ENCODE measurements at regions not wholly inside any gene's neighbourhood (a gene's known extent, or its start where the extent isn't known, plus 50 kb on each side); places are given as distances from the start of the nearest gene placed in this dataset.

DNA sequence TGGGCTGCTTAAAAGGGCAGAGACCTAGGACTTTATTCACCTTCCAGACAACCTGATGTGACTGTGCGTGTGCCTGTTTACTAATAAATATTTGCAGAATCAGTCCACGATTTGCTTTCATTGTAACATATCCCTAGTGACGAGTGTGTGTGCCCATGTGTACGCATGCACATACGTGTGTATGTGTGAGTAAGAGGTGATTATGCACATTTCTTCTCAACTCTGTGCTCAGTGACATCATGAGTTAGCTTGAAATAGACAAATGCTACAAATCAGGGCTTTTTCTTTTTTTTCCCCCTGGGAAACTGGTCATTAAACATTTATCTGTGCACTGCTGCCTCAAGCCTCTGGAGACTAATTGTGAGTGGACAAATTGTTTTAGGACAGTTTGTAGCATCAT lies 242.6 kb upstream of the SOX4 start:
- Histone ChIP-seq H3K4me1 (ENCODE audit: control insufficient read depth, insufficient read depth, low read length) (peaks cover 4% of the 10 kb centered on the region), H3K9me3 (ENCODE audit: control insufficient read depth, low read length) (no peaks in the 10 kb centered on the region), H3K4me3 (ENCODE audit: low read length) (no peak overlapping the region), H3K27ac (ENCODE audit: low read length) (no peak overlapping the region), H3K27me3 (ENCODE audit: control insufficient read depth, insufficient read depth) (no peaks in the 10 kb centered on the region)
- intact Hi-C loops (cut with DNase I): no loop called here
- DNase-seq (no peak), ATAC-seq (no peak)
- 89% methylated on average over 5 of the region's 5 CpGs for WGBS

DNA sequence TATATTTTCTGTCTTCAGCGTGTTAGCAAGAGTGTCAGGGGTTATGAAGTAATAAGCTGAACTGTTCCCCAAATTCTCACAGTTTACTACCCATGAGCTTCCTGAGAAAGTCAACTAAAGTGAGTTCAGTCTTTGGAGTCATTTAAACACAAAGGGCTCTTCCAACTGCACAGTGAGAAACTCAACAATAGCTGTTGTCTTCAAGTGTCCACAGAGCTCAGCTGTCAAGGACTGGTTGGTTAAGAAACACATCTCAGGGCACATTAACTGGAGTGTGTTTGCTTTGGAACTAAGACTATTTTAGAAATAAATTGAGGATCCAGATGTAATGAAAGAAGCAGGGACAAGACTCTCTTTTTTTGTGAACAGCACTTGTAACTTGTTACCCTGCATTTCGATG lies 241.4 kb upstream of the SOX4 start:
- Histone ChIP-seq H3K27me3 (ENCODE audit: control insufficient read depth, insufficient read depth) (no peaks in the 10 kb centered on the region), H3K9me3 (ENCODE audit: control insufficient read depth, low read length) (no peaks in the 10 kb centered on the region), H3K4me3 (ENCODE audit: low read length) (no peak overlapping the region), H3K4me1 (ENCODE audit: control insufficient read depth, insufficient read depth, low read length) (peaks cover 4% of the 10 kb centered on the region), H3K27ac (ENCODE audit: low read length) (no peak overlapping the region)
- WGBS: 94% methylated on average over 2 of the region's 2 CpGs
- DNase-seq (no peak), ATAC-seq (no peak)
- intact Hi-C loops (cut with DNase I): no loop called here

DNA sequence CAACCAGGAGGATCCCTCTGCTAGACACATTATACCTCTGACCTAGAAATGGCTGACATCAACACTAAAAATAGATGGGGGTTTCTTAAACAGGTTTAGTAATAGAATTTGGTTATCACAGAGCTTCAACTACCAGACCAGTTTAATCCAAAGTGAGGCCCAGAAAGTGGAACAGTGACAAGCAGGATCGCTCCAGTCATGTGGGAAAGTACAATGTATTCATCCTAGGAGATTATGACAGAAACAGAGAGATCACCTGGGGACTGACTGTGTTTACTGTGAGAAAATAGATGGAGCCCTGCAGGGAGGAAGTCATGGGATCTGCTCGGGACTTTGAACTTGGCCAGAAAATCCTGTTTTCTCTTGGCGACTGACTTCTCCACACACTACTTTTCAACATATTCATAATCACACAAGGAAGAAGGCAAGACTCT lies 238.7 kb upstream of the SOX4 start:
- Histone ChIP-seq H3K27me3 (ENCODE audit: control insufficient read depth, insufficient read depth) (no peaks in the 10 kb centered on the region), H3K4me3 (ENCODE audit: low read length) (no peak overlapping the region), H3K27ac (ENCODE audit: low read length) (no peak overlapping the region), H3K9me3 (ENCODE audit: control insufficient read depth, low read length) (no peaks in the 10 kb centered on the region), H3K4me1 (ENCODE audit: control insufficient read depth, insufficient read depth, low read length) (no peaks in the 10 kb centered on the region)
- no peak for ATAC-seq
- 57% methylated on average over 3 of the region's 3 CpGs for WGBS
- no peak for DNase-seq
- intact Hi-C loops (cut with DNase I): no loop called here

DNA sequence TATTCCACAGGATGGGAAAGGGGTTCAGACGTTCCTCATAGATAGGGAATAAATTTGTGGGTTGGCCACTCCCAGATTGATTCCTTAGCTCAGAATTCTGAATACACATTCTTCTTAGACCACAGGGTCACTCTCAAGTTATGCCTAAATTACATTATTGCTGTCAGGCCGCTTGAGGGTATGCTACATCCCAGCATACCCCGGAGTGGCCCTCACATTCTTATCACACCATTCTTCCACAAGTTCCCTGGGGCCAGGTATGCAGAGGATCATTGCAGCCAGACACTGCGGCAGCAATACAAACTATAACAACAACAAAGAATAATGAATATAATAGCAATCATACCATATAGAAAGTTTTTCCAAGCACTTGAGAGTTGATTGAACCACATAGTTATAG lies 237.9 kb upstream of the SOX4 start:
- intact Hi-C loops (cut with DNase I): no loop called here
- H3K4me1 ChIP-seq (ENCODE audit: control insufficient read depth, insufficient read depth, low read length): peaks cover 3% of the 10 kb centered on the region
- no peaks in the 10 kb centered on the region for H3K9me3 ChIP-seq (ENCODE audit: control insufficient read depth, low read length)
- no peak overlapping the region for H3K27ac ChIP-seq (ENCODE audit: low read length)
- DNase-seq (no peak), ATAC-seq (no peak)
- WGBS: 84% methylated on average over 4 of the region's 4 CpGs
- H3K27me3 ChIP-seq (ENCODE audit: control insufficient read depth, insufficient read depth): no peaks in the 10 kb centered on the region
- H3K4me3 ChIP-seq (ENCODE audit: low read length): no peak overlapping the region

DNA sequence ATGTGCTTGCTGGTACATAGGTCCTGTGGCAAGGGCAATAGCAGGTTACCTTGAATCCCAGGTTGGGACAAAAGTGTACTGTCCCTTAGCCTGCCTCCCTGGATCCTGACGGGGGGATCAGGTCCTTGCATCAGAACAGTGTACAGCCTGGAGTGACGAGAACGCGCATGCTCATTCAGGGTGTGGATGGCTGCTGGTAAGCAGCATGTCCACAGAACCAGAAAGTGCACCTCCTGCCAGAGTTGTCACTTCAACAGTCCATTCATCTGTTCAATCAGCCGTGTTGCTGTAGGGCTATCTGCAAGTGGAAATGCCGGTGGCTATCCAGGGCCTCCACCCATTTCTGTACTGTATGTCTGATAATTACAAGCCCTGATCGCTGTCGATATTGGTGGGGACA lies 236.3 kb upstream of the SOX4 start:
- DNase-seq (no peak), ATAC-seq (peak; percentile 34 to 59)
- intact Hi-C loops (cut with DNase I): no loop called here
- Histone ChIP-seq H3K4me1 (ENCODE audit: control insufficient read depth, insufficient read depth, low read length) (peaks cover 3% of the 10 kb centered on the region), H3K9me3 (ENCODE audit: control insufficient read depth, low read length) (no peaks in the 10 kb centered on the region), H3K27ac (ENCODE audit: low read length) (no peak overlapping the region), H3K27me3 (ENCODE audit: control insufficient read depth, insufficient read depth) (no peaks in the 10 kb centered on the region), H3K4me3 (ENCODE audit: low read length) (no peak overlapping the region)
- WGBS: 56% methylated on average over 8 of the region's 8 CpGs

DNA sequence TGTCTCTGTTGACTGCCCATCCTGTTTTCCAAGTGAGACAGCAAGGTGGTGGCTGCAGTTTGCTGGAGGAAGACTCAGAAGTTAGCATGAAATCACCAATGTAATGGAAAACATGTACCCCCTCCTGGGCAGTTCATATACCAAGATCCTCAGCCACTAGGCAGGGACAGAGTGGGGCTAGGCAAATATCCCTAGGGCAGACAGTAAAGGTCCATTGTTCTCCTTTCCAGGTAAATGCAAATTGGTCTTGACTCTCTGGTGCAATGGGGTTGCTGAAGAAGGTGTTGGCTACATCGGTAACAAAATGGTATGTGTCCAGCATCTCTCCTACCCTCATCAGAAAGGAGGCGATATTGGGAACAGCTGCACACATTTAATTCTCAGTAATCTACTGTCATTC lies 233.6 kb upstream of the SOX4 start:
- ATAC-seq: no peak
- WGBS: 98% methylated on average over 2 of the region's 2 CpGs
- Histone ChIP-seq H3K27ac (ENCODE audit: low read length) (no peak overlapping the region), H3K9me3 (ENCODE audit: control insufficient read depth, low read length) (no peaks in the 10 kb centered on the region), H3K4me3 (ENCODE audit: low read length) (no peak overlapping the region), H3K4me1 (ENCODE audit: control insufficient read depth, insufficient read depth, low read length) (peaks cover 3% of the 10 kb centered on the region), H3K27me3 (ENCODE audit: control insufficient read depth, insufficient read depth) (no peaks in the 10 kb centered on the region)
- intact Hi-C loops (cut with DNase I): no loop called here
- no peak for DNase-seq

DNA sequence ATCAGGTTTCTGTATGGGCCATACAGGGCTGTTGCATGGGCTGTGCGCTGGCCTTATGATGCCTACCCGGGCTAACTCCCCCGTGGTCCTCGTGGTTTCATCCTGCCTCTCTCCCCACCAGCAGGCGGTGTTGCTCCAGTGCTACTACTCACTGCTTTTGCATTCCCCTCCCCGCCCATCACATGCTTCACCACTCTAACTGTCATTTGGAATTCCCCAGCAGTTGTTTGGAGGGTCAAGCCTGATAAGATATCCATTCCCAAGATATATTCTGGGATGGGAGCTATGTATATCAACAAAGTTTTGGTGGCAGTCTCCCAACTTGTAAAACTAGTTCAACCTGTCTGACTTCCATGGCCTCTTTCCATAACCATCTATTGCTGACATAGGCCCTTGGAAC lies 233.2 kb upstream of the SOX4 start:
- Histone ChIP-seq H3K4me1 (ENCODE audit: control insufficient read depth, insufficient read depth, low read length) (peaks cover 3% of the 10 kb centered on the region), H3K27me3 (ENCODE audit: control insufficient read depth, insufficient read depth) (no peaks in the 10 kb centered on the region), H3K4me3 (ENCODE audit: low read length) (no peak overlapping the region), H3K27ac (ENCODE audit: low read length) (no peak overlapping the region), H3K9me3 (ENCODE audit: control insufficient read depth, low read length) (no peaks in the 10 kb centered on the region)
- intact Hi-C loops (cut with DNase I): no loop called here
- DNase-seq (no peak), ATAC-seq (no peak)
- 85% methylated on average over 6 of the region's 6 CpGs for WGBS

DNA sequence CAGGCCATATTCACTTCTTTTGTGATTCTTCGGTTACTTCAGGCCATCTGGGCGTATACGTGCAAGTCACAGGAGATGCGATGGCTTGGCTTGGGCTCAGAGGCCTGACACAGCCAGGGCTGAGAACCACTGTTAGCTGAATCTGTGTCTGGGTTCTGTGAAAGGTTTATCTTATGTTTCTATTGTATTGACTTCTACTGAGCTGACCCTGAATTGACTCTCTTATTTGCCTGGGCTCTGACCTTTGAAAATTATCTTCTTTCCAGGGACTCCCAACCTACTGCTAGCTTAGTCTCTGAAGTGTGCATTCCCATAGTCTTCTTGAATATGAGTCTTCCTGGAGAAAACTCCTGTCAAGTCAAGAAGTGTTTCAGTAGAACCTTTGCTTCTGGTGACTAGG lies 226.4 kb upstream of the SOX4 start:
- no peak overlapping the region for H3K27ac ChIP-seq (ENCODE audit: low read length)
- WGBS: 95% methylated on average over 4 of the region's 4 CpGs
- H3K4me3 ChIP-seq (ENCODE audit: low read length): no peak overlapping the region
- ATAC-seq: no peak
- no peaks in the 10 kb centered on the region for H3K9me3 ChIP-seq (ENCODE audit: control insufficient read depth, low read length)
- no peak for DNase-seq
- intact Hi-C loops (cut with DNase I): no loop called here
- H3K27me3 ChIP-seq (ENCODE audit: control insufficient read depth, insufficient read depth): no peaks in the 10 kb centered on the region
- H3K4me1 ChIP-seq (ENCODE audit: control insufficient read depth, insufficient read depth, low read length): no peaks in the 10 kb centered on the region

DNA sequence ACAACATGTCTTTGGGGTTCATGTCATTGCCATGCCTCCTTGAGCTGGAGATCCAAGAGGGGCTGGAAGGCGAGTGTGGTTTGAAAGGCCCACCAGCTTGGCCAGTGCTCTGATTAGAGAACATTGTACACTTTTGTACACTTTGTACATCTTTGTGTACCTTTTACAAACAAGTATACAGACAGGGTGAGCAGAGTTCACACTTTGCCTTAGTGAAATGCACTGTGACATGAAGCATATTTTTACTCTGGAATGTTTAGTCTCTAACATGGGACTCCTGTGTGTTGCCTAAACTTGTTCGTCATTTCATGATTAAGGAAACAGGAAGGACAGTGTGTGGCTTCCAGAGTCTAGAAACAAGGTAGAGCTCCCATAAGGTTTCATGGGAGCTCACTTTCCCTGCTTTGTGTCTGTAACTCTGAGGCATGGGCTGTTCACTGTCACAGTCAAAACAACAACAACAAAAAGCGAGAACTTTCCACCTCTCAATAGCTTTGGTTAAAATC lies 225.8 kb upstream of the SOX4 start:
- Histone ChIP-seq H3K9me3 (ENCODE audit: control insufficient read depth, low read length) (no peaks in the 10 kb centered on the region), H3K27ac (ENCODE audit: low read length) (no peak overlapping the region), H3K4me3 (ENCODE audit: low read length) (no peak overlapping the region), H3K4me1 (ENCODE audit: control insufficient read depth, insufficient read depth, low read length) (no peaks in the 10 kb centered on the region), H3K27me3 (ENCODE audit: control insufficient read depth, insufficient read depth) (no peaks in the 10 kb centered on the region)
- ATAC-seq (no peak), DNase-seq (no peak)
- 84% methylated on average over 3 of the region's 3 CpGs for whole genome bisulfite sequencing
- intact Hi-C loops (cut with DNase I): no loop called here

DNA sequence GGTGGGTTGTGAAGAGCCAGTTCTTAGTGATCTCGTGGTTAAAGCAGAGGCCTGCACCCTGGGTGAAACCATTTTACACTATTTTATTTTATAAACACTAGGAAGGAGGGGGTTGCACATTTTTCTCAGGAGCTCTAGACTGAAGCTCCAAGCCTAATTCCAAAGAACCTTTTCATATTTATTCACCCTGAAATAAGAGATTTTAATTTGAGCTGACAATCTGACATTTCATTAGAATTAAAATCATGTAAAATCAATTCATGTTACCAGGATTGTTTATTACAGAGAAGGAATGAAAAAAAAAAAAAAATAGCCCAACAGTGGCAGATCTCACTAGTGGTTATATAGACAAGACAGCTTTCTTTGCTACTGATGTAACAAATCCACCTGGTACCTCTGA lies 222.5 kb upstream of the SOX4 start:
- Histone ChIP-seq H3K27me3 (ENCODE audit: control insufficient read depth, insufficient read depth) (no peaks in the 10 kb centered on the region), H3K9me3 (ENCODE audit: control insufficient read depth, low read length) (no peaks in the 10 kb centered on the region), H3K27ac (ENCODE audit: low read length) (no peak overlapping the region), H3K4me3 (ENCODE audit: low read length) (no peak overlapping the region), H3K4me1 (ENCODE audit: control insufficient read depth, insufficient read depth, low read length) (no peaks in the 10 kb centered on the region)
- ATAC-seq: no peak
- intact Hi-C loops (cut with DNase I): no loop called here
- DNase-seq: no peak
- 78% methylated on average over 1 of the region's 1 CpG for WGBS

DNA sequence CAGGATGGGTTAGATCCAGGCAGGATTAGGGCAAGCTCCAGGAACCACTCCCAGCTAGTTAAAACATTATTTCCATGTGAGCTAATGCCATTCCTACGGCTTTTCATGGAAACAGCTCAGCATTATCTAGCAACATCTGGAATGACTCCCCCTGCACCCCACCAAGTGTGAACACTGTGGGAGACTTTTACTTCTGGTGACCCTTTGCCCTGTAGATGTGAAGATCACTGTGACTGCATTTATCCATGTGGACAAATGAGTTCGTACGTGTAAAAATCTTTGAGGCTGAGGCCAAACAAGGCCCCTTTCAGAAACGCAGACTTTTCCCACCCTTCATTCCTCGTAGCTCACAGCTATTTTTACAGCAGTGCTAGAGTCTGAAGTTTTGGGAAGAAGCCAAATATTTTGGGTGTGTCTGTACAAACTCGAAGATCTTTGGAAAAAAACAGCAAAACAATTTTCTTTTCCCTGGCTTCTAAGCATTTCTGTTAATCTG lies 221.8 kb upstream of the SOX4 start:
- peak; percentile 61 to 71 for ATAC-seq
- WGBS: 14% methylated on average over 6 of the region's 6 CpGs
- intact Hi-C loops (cut with DNase I): no loop called here
- no peaks in the 10 kb centered on the region for H3K9me3 ChIP-seq (ENCODE audit: control insufficient read depth, low read length)
- no peak for DNase-seq
- H3K27ac ChIP-seq (ENCODE audit: low read length): no peak overlapping the region
- H3K4me3 ChIP-seq (ENCODE audit: low read length): no peak overlapping the region
- H3K27me3 ChIP-seq (ENCODE audit: control insufficient read depth, insufficient read depth): no peaks in the 10 kb centered on the region
- no peaks in the 10 kb centered on the region for H3K4me1 ChIP-seq (ENCODE audit: control insufficient read depth, insufficient read depth, low read length)
